Naive thymus-derived CD8-positive, alpha-beta T cell (primary cell): ENCODE measurements at regions not wholly inside any gene's neighbourhood (a gene's known extent, or its start where the extent isn't known, plus 50 kb on each side); places are given as distances from the start of the nearest gene placed in this dataset.
"Not testable (repeated sequence)": the region's sequence is repeated elsewhere in the genome, so short reads cannot be mapped to it uniquely, and the experiment has no call there.

Experiments
- ATAC-seq, 2 donors: fragments of 150-1000 bp; cut with Tn5 transposase in 1 of 2; sonication (Bioruptor Pico), chemical (Tn5 transposase) in 1 of 2; 1 replicate in 1 of 2; 2 replicates in 1 of 2; pipeline ENCODE4 v1.10.0; 2021; ENCODE audit warnings: mild to moderate bottlenecking in 2 of 2, moderate library complexity in 2 of 2
- POLR2A ChIA-PET: fragments of 350-600 bp; sonication (Branson Sonifier 250); formaldehyde crosslinking; loops from one replicate; lab custom pipeline; 2021; ENCODE audit warnings: antibody characterized with exemption; lab: Charles Lee
- DNase-seq, 10 donors: peaks; one replicate each; pipeline versions ENCODE4 v3.0.0 to v3.0.0-alpha.2; 2020 to 2022
- H3K27ac Mint-ChIP-seq, 10 donors: one replicate each; pipeline ENCODE4 v1.8.0; 2020 to 2022; ENCODE audit warnings: mild to moderate bottlenecking in 10 of 10, mixed read lengths in 10 of 10, moderate library complexity in 4 of 10, inconsistent platforms in 1 of 10
- H3K27me3 Mint-ChIP-seq, 5 donors: one replicate each; pipeline ENCODE4 v1.8.0; 2021 to 2022; ENCODE audit warnings: mixed read lengths in 5 of 5
- H3K36me3 Mint-ChIP-seq, 3 donors: one replicate each; pipeline ENCODE4 v1.8.0; 2020 to 2022; ENCODE audit warnings: mixed read lengths in 3 of 3, mild to moderate bottlenecking in 2 of 3, inconsistent platforms in 1 of 3
- H3K4me1 Mint-ChIP-seq, 4 donors: one replicate each; pipeline ENCODE4 v1.8.0; 2021 to 2022; ENCODE audit warnings: mixed read lengths in 4 of 4
- H3K4me3 Mint-ChIP-seq, 10 donors: one replicate each; pipeline ENCODE4 v1.8.0; 2020 to 2022; ENCODE audit warnings: mild to moderate bottlenecking in 10 of 10, mixed read lengths in 10 of 10, moderate library complexity in 6 of 10, inconsistent platforms in 1 of 10
- H3K9me3 Mint-ChIP-seq, 9 donors: one replicate each; pipeline ENCODE4 v1.8.0; 2020 to 2022; ENCODE audit warnings: mixed read lengths in 9 of 9, mild to moderate bottlenecking in 3 of 9, inconsistent platforms in 1 of 9, moderate library complexity in 1 of 9

DNA sequence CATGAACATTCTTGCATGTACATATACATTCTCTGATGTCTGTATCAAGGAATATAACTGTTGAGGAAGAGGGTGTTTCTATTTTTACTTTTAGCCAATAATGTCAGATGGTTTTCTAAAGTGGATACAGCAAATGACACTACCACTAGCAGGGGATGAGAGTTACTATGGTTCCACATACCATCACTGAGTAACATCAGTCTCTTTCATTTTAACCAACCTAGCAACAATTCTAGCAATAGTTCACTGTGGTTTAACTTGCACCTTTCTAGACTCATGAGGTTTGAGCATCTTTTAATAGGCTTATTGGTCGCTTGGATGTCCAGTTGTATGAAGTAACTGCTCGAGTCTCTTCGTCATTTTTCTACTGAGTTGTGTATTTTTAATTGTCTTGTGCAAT lies 68.5 kb upstream of the ZNF746 start:
- H3K4me3 Mint-ChIP-seq = no peak overlapping the region
- H3K4me1 Mint-ChIP-seq = peaks cover 5 to 36% (median 23%) of the 10 kb centered on the region in 4 donors
- ATAC-seq = no peak

DNA sequence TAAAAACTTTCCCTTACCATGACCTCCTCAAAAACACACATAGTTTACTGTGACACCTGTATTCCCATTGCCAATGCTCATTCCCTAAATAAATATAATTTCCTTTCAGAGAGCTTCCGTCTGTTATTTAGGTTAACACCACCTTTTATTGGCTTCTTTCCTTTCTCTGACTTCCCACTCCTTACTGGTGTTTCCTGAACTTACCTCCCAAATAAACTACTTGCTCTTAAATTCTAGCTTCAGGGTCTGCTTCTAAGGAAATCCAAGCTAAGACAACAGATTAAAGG lies 67.4 kb upstream of the ZNF746 start:
- no peak for ATAC-seq
- H3K36me3 Mint-ChIP-seq = peaks cover 22 to 69% (median 51%) of the 10 kb centered on the region in 3 donors
- peaks cover 5 to 39% (median 25%) of the 10 kb centered on the region in 4 donors for H3K4me1 Mint-ChIP-seq
- POLR2A ChIA-PET = no interaction called here
- H3K4me3 Mint-ChIP-seq = no peak overlapping the region
- peaks cover 9 to 15% (median 12%) of the 10 kb centered on the region in 9 donors for H3K9me3 Mint-ChIP-seq
- peak overlapping the region in 1 of 10 donors; percentile 14 for H3K27ac Mint-ChIP-seq
- no peak for DNase-seq
- no peaks in the 10 kb centered on the region for H3K27me3 Mint-ChIP-seq

More for the DNA sequence above, 68.5 kb upstream of the ZNF746 start:
- peak overlapping the region in 3 of 10 donors; percentile 8 to 60 (median 38) for H3K27ac Mint-ChIP-seq
- POLR2A ChIA-PET = no interaction called here
- H3K36me3 Mint-ChIP-seq = peaks cover 25 to 63% (median 61%) of the 10 kb centered on the region in 3 donors
- H3K27me3 Mint-ChIP-seq = no peaks in the 10 kb centered on the region
- no peak for DNase-seq
- H3K9me3 Mint-ChIP-seq = peaks cover 10 to 24% (median 17%) of the 10 kb centered on the region in 9 donors

DNA sequence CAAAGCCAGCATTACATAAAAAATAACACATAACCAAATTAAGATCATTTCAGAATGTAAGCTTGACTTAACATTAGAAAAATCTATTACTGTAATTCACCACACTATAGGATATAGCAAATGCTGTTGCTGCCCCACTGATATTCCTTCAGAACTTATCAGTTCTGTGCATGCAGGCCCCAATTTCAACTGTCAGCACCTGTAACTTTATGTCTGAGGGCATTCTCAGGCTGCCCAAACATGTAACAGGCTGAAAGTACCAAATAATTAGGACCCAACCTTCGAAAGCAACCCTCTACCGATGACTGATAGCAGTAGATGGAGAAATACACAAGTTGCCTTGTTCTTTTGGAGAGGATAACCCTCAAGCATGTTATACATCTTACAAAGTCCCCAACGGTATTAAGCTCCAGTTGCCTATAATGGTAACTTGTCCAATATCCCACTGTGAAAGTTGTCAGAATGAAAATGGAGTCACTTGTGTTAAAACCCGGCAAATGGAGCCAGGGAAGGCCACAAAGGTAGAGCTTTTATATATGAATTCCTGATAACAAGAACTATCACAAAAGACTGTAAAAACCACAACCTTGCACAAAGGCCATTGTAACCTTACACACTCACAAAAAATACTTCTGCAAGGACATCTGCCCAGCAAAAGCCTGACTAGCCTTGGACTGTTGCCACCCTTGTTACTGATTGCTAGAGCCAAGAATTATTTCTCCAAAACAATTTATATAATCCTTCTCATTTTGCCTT lies 66.9 kb upstream of the ZNF746 start:
- POLR2A ChIA-PET = no interaction called here
- no peak overlapping the region for H3K4me3 Mint-ChIP-seq
- H3K36me3 Mint-ChIP-seq = peaks cover 16 to 67% (median 46%) of the 10 kb centered on the region in 3 donors
- no peaks in the 10 kb centered on the region for H3K27me3 Mint-ChIP-seq
- no peak for ATAC-seq
- peaks cover 5 to 37% (median 23%) of the 10 kb centered on the region in 4 donors for H3K4me1 Mint-ChIP-seq
- peaks cover 4 to 10% (median 7%) of the 10 kb centered on the region in 9 donors for H3K9me3 Mint-ChIP-seq
- DNase-seq = no peak
- H3K27ac Mint-ChIP-seq = peak overlapping the region in 1 of 10 donors; percentile 14

DNA sequence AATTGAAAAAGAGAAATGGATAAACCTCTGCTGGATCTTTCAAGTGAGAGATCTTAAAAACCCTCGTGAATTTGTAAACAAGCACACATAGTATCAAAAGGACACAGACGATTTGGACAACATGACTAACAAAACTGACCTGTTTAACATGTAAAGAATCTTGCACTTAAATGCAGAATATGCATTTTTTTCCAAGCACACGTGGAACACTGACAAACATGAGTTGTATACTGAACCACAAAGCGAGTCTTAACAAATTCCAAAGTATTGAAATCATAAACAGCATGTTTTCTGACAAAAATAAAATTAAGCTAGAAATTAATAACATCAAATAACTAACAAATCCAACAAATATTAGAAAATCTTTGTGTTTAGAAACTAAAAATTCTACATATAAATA lies 65.0 kb upstream of the ZNF746 start:
- Mint-ChIP-seq H3K4me1 (peaks cover 2 to 37% (median 22%) of the 10 kb centered on the region in 4 donors), H3K27ac (peak overlapping the region in 1 of 10 donors; percentile 61), H3K27me3 (no peaks in the 10 kb centered on the region), H3K9me3 (peaks cover 0 to 6% (median 0%) of the 10 kb centered on the region in 9 donors), H3K36me3 (peaks cover 11 to 70% (median 30%) of the 10 kb centered on the region in 3 donors), H3K4me3 (no peak overlapping the region)
- ATAC-seq (no peak), DNase-seq (no peak)
- POLR2A ChIA-PET = no interaction called here

DNA sequence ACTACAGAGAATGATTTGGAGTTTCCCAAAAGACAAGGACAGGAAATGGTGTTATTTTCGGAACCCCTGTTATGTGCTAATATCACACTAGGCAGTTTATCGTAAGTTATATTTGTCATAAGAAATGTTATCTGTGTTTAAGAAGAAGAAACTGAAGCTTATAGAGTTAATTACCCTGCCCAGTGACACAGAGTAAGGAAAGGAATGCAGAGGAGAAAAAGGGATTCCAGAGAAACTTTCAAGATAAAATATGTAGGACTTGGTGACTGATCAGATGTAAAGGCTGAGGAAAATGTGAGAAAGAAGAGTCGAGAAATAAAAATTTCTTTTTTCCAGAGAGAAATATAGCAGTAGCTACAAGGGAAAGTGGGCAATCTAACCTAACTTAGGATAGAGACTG lies 63.5 kb upstream of the ZNF746 start:
- Mint-ChIP-seq H3K36me3 (peaks cover 6 to 72% (median 31%) of the 10 kb centered on the region in 3 donors), H3K4me3 (no peak overlapping the region), H3K27me3 (no peaks in the 10 kb centered on the region), H3K4me1 (peaks cover 2 to 26% (median 16%) of the 10 kb centered on the region in 4 donors), H3K27ac (peak overlapping the region in 5 of 10 donors; percentile 22 to 80 (median 55)), H3K9me3 (peaks cover 0 to 6% (median 0%) of the 10 kb centered on the region in 9 donors)
- POLR2A ChIA-PET = no interaction called here
- DNase-seq (no peak), ATAC-seq (no peak)

DNA sequence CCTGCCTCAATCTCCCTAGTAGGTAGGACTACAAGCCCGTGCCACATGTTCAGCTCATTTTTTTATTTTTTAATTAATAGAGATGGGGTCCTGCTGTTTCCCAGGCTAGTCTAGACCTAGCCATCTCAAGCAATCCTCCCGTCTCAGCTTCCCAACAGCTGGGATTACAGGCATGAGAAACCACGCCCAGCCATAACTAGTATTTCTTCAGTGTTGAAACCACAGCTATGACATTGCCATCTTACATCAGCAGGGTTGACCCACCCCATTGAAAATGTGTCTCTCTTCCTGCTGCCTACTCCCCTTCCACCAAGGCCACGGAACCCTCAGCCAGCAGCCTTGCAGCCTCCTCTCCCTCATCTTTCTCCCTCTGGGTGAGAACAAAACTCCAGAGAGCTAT lies 62.1 kb upstream of the ZNF746 start:
- Mint-ChIP-seq H3K9me3 (peaks cover 0 to 1% (median 0%) of the 10 kb centered on the region in 9 donors), H3K4me1 (peaks cover 2 to 16% (median 13%) of the 10 kb centered on the region in 4 donors), H3K4me3 (no peak overlapping the region), H3K36me3 (peaks cover 1 to 67% (median 23%) of the 10 kb centered on the region in 3 donors), H3K27ac (peak overlapping the region in 3 of 10 donors; percentile 68 to 84 (median 80)), H3K27me3 (no peaks in the 10 kb centered on the region)
- POLR2A ChIA-PET = no interaction called here
- ATAC-seq (no peak), DNase-seq (no peak)

DNA sequence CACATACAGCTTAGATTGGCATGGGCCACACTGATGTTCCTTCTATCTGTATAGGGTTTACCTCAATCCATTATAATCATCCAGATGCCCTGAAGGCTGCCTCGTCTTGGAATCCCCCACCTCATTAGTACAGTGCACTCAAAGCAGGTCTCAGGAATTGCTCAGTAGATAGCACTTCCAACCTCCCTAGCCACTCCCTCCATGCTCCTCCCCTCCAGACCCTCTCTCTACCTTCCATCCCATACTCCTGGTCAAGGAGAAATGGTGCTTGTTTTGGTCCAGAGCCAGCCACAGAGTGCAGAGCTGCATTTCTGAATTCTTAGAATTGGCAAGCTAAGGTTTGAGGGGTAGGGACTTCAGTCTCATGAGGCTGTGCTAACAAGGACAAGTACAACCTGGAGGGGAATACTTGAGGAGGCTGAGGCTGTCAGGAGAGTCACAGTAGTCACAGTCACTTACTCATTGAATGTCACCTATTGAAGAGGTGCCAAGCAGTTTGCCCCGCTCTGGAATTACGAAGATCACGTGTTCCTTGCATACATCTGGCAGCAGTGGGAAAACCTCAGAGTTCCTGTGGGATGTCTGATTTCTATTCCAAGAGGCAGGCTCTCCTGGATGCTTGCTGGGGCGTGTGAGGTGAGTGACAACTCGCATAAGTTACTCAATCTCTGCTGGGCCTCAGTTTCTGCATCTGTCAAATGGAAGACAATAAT lies 60.7 kb upstream of the ZNF746 start:
- H3K27me3 Mint-ChIP-seq = no peaks in the 10 kb centered on the region
- H3K27ac Mint-ChIP-seq = peak overlapping the region in 1 of 10 donors; percentile 7
- no peaks in the 10 kb centered on the region for H3K9me3 Mint-ChIP-seq
- ATAC-seq (no peak), DNase-seq (no peak)
- peaks cover 0 to 13% (median 9%) of the 10 kb centered on the region in 4 donors for H3K4me1 Mint-ChIP-seq
- POLR2A ChIA-PET = no interaction called here
- H3K36me3 Mint-ChIP-seq = peaks cover 0 to 66% (median 13%) of the 10 kb centered on the region in 3 donors
- H3K4me3 Mint-ChIP-seq = no peak overlapping the region

DNA sequence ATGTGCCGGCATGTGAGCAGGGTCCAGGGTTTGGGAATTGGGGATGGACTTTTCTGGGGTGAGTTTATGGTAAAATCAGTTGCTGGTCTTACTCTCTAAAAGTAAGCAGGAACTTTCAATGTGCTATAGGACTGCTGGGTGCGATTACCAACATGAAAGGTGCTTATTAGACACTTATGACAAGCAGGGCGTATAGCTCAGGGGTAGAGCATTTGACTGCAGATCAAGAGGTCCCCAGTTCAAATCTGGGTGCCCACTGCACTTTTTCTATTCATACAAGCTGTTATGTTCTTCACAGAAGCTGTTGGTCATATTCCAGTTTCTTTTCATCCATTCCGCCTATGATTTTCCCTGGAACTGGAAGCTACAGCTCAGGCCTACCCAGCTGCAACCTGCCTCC lies 58.9 kb upstream of the ZNF746 start:
- POLR2A ChIA-PET, H3K4me3 Mint-ChIP-seq, DNase-seq, ATAC-seq, H3K27me3 Mint-ChIP-seq, H3K9me3 Mint-ChIP-seq: not testable (repeated sequence)
- Mint-ChIP-seq H3K36me3 (peaks cover 7 to 78% (median 26%) of the 10 kb centered on the region in 3 donors), H3K27ac (peak overlapping the region in 2 of 10 donors; percentile 41 to 53), H3K4me1 (peaks cover 2 to 11% (median 7%) of the 10 kb centered on the region in 4 donors)

DNA sequence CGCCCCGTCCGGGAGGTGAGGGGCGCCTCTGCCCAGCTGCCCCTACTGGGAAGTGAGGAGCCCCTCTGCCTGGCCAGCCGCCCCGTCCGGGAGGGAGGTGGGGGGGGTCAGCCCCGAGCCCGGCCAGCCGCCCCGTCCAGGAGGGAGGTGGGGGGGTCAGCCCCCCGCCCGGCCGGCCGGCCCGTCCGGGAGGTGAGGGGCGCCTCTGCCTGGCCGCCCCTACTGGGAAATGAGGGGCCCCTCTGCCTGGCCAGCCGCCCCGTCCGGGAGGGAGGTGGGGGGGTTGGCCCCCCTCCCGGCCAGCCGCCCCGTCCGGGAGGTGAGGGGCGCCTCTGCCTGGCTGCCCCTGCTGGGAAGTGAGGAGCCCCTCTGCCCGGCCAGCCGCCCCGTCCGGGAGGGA lies 57.2 kb upstream of the ZNF746 start:
- POLR2A ChIA-PET = not testable (repeated sequence)

DNA sequence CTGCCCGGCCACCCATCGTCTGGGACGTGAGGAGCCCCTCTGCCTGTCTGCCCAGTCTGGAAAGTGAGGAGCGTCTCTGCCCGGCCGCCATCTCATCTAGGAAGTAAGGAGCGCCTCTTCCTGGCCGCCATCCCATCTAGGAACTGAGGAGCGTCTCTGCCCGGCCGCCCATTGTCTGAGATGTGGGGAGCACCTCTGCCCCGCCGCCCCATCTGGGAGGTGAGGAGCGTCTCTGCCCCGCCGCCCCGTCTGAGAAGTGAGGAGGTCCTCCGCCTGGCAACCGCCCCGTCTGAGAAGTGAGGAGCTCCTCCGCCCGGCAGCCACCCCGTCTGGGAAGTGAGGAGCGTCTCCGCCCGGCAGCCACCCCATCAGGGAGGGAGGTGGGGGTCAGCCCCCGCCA lies 56.4 kb upstream of the ZNF746 start:
- H3K9me3 Mint-ChIP-seq, H3K4me3 Mint-ChIP-seq, H3K4me1 Mint-ChIP-seq, DNase-seq, ATAC-seq, H3K27me3 Mint-ChIP-seq, POLR2A ChIA-PET, H3K27ac Mint-ChIP-seq: not testable (repeated sequence)
- H3K36me3 Mint-ChIP-seq = peaks cover 16 to 81% (median 26%) of the 10 kb centered on the region in 3 donors

More for the DNA sequence above, 57.2 kb upstream of the ZNF746 start:
- H3K9me3 Mint-ChIP-seq, H3K4me3 Mint-ChIP-seq, H3K27ac Mint-ChIP-seq, H3K27me3 Mint-ChIP-seq, H3K4me1 Mint-ChIP-seq, DNase-seq, ATAC-seq: not testable (repeated sequence)
- peaks cover 16 to 77% (median 26%) of the 10 kb centered on the region in 3 donors for H3K36me3 Mint-ChIP-seq

DNA sequence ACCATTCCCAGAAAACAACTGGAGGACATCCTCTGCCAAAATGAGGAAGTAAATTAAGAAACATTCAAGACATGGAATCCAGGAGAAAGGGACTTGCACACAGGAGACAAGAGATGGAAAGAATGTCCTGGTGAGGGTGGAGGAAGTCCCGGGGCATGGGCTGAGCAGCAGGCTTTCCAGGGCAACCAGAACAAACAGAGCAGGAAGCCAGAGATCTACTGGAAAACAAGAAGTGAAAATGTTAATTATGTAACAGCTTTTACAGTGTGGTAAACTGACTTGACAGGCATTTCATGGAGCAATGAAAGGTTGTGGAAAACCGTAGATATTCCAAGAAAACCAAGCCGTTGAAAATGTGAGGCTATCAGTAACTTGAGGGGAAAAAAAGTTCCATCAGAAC lies 55.2 kb upstream of the ZNF746 start:
- H3K4me3 Mint-ChIP-seq = no peak overlapping the region
- no peaks in the 10 kb centered on the region for H3K27me3 Mint-ChIP-seq
- POLR2A ChIA-PET = no interaction called here
- H3K9me3 Mint-ChIP-seq = no peaks in the 10 kb centered on the region
- ATAC-seq (no peak), DNase-seq (no peak)
- peaks cover 0 to 3% (median 2%) of the 10 kb centered on the region in 4 donors for H3K4me1 Mint-ChIP-seq
- peak overlapping the region in 6 of 10 donors; percentile 18 to 92 (median 46) for H3K27ac Mint-ChIP-seq
- peaks cover 16 to 83% (median 30%) of the 10 kb centered on the region in 3 donors for H3K36me3 Mint-ChIP-seq
